DMS153 treated with DMSO at 0.1 percent for 48 hours (cell line): ENCODE measurements at regions not wholly inside any gene's neighbourhood (a gene's known extent, or its start where the extent isn't known, plus 50 kb on each side); places are given as distances from the start of the nearest gene placed in this dataset.
"Not testable (repeated sequence)": the region's sequence is repeated elsewhere in the genome, so short reads cannot be mapped to it uniquely, and the experiment has no call there.

Experiments
- DNase-seq: peaks from one replicate; lab custom pipeline; 2025; ENCODE audit not compliant: unreplicated experiment; lab: John Stamatoyannopoulos, UW

DNA sequence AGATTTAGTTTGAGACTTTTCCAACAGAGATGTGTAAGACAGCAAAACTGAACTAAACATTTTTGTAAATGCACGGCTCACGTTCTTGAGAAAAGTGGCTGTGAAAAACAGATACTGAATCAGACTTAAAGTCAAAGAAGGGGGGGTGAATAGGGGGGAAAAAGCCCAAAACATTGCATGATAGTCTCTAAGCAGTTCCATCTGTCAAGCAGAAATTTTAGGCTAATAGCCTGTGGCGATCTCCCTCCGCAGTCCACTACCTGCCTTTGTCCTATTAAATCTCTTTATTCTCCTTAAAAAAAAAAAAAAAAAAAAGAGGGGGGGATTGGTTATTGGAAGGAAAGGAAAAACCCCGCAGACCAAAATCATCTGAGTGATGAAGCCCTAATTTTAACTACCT, 217.6 kb upstream of the NFIA start:
- no peak for DNase-seq

DNA sequence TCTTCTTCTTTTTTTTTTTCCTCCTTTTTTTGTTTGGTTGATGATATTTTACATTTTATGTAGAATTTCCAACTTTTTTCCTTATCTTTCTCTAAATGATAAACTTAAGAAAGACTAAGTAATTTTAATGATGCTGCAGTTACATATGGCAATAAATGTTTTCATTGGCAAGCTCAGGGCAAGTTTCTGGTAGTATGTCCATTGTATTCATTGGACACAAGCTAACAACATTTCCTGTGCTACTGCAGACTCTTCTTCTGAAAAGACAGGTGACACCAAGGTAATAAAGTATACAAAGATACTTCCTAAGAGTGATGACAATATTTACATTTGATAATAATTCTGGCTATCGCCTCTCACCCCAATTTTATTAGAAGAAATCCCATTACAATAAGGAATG, 219.2 kb upstream of the NFIA start:
- DNase-seq: no peak

DNA sequence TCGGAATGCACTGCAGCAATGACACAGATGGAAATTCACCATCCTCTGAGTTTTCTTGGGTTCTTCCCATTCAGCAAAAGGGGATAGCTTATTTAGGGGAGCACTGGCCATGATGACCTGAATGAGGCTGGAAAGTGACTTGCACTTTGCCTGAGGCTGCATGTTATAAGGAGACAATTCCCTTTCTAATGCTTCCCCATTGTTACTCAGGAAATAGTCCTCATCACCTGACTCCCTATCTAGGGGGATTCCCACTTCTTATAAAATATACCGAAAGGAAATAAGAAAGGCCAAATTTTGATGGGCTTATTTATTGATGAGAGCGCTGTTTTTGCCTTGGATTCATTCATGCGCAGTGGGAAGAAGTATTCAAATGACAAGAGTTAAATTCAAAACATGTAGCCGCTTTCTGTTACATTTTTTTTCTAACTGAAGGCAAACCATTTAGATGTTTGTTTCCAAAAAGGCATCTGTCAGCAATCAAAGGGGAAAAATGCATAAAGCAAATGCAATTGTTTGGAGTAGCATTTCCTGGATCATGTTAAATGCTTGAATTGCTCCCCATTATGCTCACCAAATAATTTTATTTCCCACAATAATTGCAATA, 220.3 kb upstream of the NFIA start:
- DNase-seq: no peak

DNA sequence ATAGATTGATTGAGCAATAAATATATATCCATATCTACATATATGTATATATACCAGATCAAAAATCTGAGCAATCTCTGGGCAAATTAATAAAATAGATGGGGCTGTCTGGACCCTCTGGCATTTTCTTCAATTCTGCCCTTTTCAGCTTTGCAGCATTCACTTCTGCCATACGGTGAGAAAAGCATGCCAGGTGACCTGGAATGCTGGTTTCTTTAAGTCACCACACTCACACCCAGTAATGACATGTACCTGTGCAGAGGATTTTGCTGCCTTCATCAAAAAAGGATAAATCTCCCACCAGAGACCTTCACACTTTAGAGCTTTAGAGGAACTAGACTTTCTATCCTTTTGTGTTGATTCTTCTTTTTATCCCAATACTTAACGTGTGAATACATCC, 223.2 kb upstream of the NFIA start:
- no peak for DNase-seq

DNA sequence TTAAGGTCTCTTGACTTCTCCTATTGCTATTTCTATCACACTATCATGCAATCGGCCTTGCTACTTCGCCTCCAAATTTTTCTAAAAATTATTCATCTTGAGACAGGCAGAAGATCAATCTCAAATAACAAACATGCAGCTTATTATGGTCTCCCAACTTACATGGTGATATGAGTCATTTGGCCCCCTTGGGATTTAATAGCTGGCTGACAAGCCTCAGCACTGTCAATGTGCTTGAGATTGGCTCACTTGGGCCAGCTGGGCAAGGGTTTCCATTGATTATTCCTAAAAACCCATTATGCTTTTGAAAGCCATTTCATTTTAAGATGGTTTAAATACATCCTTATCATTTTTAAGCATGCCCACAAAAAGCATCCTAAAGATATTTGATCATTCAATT, 224.5 kb upstream of the NFIA start:
- DNase-seq: no peak

DNA sequence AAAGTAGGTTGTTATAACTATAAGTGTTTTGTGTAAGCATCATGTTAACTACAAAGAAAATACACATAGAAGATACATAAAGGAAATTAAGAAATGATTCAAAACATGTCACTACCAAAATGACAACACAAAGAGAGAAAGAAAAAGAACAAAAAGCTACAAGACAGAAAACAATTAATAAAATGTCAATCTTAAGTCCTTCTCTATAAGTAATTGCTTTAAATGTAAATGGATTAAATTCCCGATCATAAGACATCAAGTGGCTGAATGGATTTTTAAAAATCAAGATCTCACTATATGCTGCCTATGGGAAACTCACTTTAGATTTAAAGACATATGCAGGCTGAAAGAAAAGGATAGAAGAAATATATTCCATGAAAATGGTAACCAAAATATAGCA, 232.3 kb upstream of the NFIA start:
- no peak for DNase-seq

DNA sequence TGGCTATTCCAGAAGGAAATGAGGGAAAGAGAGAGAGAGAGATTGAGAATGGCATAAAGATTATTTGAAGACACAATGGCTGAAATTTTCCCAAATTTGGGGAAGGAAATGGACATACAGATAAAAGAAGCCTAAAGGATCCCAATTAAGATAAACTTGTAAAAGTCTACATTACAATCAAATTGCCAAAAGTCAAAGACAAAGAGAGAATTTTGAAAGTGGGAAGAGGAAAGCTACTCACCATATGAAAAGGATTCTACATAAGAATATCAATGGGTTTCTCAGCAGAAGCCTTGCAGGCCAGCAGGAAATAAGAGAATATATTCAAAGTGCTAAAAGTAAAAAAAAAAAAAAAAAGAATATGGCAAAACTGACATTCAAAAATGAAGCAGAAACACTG, 233.0 kb upstream of the NFIA start:
- DNase-seq: no peak

DNA sequence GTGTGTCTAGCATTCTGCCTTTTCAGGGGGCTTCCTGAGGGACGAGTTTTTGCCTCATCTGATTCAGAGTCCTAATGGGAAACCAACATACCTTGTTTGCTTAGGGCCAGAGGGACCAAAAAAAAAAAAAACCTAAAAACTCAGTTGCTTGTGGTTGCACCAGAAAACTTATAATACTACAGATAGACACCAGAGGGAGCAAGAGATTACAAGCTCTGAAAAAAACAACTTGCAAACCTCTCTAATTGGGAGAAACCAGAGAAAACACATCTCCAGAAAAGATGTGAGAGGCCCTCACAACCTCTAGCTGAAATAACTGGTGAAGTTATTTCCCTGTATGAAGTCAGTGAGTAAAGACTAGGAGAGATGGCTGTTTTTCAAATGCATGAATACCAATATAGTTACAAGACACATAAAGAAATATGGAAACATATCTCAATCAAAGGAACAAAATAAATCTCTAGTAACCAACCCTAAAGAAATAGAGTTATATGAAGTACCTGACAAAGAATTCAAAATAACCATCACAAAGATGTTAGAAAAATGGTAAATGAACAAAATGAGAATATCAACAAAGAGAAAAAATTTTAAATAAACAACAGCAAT, 233.7 kb upstream of the NFIA start:
- no peak for DNase-seq

DNA sequence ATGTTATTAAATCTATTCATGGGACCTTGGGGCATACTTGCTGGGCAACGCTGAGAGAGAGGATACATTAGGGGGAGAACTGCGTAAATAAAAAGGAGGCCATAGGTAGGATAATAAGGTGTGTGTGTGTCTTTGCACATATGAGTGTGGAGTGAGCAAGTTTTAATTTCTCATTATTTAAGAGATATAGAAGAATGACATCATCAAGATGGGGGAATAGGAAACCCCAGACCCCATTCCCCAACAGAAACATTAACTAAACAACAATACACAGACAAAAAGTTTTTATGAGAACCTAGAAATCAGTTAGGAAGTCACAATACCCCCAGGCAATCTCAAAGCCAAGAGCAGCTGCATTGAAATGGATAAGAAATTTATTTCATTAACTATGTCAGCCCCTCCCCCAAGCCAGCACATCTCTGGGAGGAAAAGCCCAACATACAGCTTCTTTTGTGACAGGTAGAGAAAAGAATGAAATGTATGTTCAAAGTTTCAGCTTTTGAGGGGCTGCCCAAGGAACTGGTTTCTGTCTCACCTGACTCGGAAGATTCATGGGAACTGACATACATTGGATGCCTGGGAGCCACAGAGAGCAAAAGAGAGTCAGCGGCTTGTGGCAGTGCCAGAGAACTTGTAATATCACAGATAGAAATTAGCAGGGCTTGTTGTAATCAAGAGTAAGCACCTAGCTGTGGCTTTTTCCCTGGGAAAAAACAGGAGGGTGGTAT, 234.3 kb upstream of the NFIA start:
- no peak for DNase-seq

DNA sequence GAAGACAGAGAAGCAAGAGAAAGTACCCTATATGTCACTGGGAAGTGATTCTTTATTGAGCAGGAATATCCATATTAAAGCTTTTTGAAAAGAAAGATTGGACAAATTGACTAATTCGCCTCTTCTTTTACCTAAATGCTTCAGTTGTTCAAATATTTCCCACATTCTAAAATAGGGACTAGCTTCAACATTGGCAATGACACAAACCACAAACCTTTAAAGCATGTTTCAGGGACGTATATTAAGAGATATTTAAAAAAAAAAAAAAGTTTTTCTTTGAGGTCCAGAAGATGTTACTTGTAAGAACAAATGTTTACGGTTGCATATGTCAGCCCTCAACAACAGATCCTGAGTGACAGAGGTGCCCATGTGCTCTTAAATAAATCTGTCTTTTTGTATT, 235.0 kb upstream of the NFIA start:
- no peak for DNase-seq

DNA sequence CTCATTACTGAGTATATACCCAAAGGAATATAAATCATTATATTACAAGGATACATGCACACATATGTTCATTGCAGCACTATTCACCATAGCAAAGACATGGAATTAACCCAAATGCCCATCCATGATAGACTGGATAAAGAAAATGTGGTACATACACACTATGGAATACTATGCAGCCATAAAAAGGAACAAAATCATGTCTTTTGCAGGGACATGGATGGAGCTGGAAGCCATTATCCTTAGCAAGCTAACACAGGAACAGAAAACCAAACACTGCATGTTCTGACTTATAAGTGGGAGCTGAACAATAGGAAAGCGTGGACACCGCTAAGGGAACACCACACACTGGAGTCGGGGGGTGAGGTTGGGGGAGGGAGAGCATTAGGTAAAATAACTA, 236.7 kb upstream of the NFIA start:
- DNase-seq: not testable (repeated sequence)

DNA sequence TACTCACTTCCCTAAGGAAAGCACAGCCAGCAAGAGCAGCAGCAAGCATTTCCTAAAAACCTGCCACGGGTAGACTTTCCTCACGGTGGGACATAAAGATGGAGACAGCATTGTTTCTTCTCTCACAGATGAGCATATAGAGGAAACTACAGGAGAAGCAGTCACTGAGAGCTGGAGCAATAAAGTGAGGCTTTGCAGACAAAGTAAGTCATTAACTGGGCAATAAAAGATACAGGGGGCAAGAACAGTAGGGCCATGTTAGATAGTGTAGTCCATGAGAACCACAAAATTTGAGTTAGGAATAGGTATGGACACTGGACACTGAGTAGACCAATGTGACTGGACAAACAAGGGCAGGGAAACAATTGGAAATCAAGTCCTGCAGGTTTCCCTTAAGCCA, 240.1 kb upstream of the NFIA start:
- no peak for DNase-seq

DNA sequence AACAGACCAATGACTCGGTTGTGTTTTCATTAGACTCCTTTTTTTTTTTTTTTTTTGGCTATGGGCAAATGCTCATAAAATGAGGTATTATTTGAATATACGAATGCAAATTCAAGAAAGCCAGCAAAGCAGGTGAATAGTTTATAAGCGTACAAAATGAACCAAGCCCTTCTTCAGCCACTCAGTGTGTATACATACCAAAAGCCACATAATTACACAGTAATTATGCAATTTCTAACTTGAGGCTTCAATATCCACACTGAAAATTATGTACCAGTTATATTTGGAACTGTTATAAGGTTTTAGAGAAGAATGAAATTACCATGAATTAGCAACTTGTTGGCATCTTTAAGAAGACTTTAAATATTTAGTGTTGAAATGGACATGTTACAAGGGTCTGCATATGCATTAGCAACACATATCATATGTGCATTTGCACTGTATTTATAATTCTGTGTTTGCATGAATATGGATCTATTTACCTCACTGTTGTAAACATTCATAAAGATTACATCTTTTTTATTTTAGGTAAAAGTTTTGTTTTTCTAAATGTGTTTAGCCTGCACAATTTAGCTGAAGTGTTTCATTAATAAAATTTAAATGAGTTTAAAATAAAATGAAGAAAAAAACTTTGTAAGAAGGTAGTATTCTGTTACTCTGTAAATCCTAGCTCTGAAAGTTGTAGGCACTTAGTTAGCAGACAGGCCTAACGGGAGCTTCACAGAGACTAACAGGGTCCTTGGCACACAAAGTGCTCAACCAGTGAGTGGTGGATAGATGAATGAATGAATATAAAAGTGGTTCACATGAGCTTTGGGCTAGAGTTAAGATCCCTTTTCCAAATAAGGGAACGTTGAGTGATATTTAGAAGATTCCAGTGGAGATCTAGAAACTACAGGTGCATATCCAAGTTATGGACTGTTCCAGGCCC, 241.0 kb upstream of the NFIA start:
- no peak for DNase-seq

DNA sequence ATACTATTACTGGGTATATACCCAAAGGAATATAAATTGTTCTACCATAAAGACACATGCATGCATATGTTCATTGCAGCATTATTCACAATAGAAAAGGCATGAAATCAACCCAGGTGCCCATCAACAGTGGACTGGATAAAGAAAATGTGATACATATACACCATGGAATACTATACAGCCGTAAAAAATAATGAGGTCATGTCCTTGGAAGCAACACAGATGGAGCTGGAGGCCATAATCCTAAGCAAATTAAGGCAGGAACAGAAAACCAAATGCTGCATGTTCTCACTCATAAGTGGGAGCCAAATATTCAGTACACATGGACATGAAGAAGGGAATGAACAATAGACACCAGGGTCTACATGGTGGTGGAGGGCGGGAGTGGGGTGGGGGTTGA, 241.9 kb upstream of the NFIA start:
- not testable (repeated sequence) for DNase-seq

DNA sequence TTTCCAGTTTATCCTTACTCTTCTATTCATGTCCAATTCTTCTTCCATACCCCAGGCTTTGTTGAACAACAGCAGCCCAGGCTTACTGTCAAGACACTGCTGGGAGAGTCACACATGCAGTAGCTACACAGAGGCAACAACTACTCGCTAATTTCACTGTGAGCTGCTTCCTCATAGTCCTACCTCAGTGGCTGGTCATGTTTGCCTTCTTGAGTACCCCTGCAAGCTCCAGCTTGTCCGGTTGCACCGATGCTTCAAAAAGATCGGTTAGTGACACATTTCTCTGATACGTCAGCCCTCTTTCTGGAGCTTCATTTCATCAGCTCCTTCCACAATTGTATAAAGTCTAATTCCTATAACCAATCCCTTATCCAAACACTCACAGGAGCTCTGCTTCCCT, 246.7 kb upstream of the NFIA start:
- DNase-seq: peak; percentile 32

DNA sequence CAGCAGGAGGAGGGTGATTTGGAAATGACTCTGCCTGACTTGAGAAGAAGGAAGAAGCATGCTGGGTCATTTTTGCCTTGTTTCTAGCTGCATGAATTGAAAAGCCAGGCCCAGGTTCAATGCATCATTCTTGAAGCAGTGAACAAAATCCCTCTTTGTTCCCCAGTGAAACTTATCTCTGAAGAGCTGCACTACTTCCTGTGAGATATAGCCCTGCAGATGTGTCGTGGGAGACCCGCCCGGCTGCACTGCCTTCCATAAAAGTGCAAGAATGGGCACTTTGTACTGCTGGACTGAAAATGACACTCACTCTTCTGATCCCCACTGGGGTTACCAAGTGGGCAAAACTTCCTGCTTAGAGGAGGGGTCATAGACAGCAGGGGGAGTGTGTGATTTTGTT, 249.2 kb upstream of the NFIA start:
- no peak for DNase-seq

DNA sequence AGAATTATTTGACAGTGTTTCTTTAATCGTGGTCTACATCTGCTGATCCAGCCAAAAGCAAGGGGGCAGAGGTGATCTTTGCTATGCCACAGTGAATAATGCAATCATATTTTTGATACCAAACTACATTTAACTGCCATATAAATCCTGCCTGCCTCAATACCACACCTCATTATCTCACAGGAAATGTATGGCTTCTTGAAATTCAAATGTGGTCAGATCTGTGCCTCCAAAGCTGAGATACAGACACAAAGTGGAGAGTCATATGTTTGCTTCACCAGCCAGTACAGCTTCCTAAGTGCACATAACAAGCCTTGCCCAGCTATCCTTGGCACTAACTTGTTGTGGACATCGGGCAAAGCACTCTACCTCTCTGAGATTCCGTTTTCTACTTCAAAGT, 250.0 kb upstream of the NFIA start:
- no peak for DNase-seq

DNA sequence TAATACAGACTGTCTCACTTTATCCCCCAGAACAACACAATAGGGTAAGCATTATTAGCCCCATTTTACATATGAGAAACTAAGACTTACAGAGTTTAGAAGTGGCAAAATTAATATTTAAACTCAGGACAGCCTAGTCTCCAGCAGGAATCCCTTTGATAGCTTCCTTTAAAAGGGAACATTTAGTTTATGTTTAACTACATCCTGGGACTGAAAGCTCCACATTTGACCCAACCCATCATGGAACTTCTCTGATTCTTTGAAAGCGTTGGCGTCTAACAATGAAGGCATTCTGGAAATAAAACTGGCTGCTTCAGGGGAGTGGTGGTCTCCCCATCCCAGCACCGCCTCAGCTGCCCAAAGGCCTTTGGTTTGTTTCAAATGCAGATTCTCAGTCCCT, 250.6 kb upstream of the NFIA start:
- DNase-seq: no peak

DNA sequence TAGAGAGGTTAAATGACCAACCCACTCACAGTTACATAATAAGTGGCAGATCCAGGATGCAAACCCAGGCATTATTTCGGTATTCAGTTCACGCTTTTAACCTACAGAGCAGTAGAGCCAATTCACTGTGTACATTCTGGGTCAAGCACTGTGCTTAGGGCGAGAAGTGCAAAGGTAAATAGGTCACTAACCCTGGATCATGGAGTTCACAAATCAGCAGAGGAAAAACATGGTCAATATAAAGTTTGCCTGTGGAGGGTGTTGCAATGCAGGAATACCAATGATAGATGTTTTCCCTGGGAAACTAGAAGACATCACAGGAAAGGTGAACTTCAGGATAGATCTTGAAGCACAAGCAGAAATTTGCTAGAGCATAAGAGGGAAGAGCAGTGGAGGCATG, 253.4 kb upstream of the NFIA start:
- no peak for DNase-seq

DNA sequence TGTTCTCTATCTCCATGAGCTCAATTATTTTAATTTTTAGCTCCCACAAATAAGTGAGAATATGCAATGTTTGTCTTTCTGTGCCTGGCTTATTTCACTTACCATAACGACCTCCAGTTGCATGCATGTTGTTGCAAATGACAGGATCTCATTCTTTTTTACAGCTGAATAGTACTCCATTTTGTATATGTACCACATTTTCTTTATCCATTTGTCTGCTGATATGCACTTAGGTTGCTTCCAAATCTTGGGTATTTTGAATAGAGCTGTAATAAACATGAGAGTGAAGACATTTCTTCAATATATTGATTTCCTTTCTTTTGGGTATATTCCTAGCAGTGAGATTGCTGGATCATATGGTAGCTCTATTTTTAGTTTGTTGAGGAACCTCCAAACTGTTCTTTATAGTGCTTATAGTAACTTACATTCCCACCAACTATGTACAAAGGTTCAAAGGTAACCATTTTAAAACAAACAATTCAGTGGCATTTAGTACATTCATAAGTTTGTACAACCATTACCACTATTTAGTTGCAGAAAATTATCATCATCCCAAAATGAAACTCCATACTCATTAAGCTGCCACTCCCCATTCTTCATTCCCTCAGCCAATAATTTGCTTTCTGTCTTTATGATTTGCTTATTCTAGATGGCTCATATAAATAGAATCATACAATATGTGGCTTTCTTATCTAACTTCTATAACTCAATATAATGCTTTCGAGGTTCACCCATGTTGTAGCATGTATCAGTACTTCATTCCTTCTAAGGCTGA, 255.9 kb upstream of the NFIA start:
- DNase-seq: no peak

DNA sequence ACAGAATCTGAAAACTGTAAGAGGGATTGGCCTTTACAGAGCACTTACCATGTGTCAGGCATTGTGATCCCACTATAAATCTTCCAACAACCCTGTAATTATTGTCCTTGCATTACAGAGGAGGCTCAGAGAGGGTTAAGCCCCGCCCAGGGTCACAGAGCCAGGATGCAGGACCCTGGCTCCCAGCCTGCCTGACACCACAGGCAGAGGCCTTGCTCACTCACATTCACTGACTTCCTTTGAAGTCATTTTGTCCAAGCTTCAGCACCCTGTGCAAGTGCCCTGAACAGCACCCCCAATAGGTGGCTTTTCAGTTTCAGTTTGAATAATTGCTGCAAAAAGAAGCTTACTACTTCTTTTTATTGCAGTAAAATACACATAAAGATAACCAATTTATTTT, 256.8 kb upstream of the NFIA start:
- peak; percentile 3 for DNase-seq
